ENCODE measurements at regions not wholly inside any gene's neighbourhood (a gene's known extent, or its start where the extent isn't known, plus 50 kb on each side); places are given as distances from the start of the nearest gene placed in this dataset.
A peak's percentile ranks its signal among the peaks of the same experiment; 100 is the strongest.

DNA sequence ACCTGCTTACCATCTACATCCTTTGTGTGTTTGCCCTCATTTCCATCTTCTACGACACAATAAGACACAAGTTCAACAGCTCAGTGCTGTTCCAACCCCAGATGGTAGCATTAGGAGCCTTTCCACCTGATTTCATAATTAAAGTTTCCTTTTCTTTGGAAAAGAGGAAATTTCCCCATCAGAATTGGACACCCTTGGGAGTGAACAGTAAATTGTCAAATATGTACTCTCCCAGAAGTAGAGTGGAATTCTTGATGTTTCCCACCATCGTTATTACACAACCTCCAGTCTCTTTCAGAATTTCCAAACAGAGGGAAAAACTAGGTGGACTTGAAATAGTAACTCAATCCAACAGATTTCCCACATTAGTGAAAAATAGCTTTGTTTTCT lies 337.6 kb upstream of the OR4E1 start:
- DNase-seq = no peak

- no peak for DNase-seq
Observed at GRCh38 chr14:22010545-22011252, 337.1 kb upstream of the OR4E1 start.

- DNase-seq = no peak
Observed at GRCh38 chr14:22008766-22009165, 335.1 kb upstream of the OR4E1 start.

DNA sequence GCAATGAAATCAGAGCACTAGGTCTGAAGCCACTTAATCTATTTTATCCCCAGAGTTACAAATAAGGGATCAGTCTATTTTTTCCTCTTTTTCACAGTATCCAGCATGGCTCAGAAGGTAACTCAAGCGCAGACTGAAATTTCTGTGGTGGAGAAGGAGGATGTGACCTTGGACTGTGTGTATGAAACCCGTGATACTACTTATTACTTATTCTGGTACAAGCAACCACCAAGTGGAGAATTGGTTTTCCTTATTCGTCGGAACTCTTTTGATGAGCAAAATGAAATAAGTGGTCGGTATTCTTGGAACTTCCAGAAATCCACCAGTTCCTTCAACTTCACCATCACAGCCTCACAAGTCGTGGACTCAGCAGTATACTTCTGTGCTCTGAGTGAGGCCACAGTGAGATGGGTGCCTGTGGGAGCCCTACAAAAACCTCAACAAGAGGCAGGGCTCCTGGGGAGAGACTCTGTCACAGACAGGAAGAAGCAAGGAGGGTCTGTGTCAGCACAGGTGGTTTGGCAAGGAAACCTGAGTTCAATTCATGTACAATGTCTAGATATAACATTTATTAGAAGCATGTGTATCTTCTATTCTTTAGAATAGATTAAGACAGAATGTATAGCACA lies 334.3 kb upstream of the OR4E1 start:
- no peak for DNase-seq

GRCh38 chr14:22007363-22007762 lies 333.7 kb upstream of the OR4E1 start:
- DNase-seq = no peak

GRCh38 chr14:22003461-22003860 lies 329.8 kb upstream of the OR4E1 start:
- DNase-seq = no peak

- DNase-seq = peak; percentile 46
Observed at GRCh38 chr14:22002860-22003284, 329.3 kb upstream of the OR4E1 start.

DNA sequence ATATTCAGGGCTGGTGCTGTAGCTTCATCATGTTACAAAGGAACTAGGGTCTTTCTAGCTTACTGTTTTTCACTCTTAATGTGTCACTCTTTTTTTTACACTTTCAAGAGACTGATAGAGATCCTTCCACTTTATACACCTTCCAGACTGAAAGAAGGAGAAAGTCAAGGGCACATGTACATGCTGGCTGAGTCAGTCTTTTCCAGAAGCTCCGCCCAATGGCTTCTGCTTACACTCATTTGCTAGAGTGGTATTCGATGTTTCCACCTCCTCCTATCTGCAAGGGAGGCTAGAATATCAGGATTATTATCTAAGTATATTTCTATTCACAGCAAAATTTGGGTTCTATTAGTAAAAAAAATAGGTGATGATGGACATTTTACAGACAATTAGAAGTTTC lies 325.8 kb upstream of the OR4E1 start:
- DNase-seq = peak; percentile 11

DNA sequence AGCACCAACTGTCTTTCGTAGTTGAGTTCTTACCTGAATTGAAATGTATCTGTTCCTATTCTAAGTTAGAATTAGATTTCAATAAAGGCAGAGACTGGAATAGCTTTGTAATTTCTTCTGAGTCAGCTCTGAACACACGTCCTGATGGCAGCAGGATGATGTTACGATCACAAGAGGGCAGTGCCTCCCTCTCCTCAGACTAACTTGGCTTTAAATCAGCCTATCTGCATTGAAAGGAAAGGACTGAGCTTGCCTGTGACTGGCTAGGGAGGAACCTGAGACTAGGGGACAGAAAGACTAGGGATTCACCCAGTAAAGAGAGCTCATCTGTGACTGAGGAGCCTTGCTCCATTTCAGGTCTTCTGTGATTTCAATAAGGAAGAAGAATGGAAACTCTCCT lies 323.7 kb upstream of the OR4E1 start:
- peak; percentile 4 for DNase-seq

- DNase-seq = no peak
Observed at GRCh38 chr14:21995332-21995731, 321.7 kb upstream of the OR4E1 start.

GRCh38 chr14:21993837-21994236 lies 320.2 kb upstream of the OR4E1 start:
- DNase-seq = no peak

DNA sequence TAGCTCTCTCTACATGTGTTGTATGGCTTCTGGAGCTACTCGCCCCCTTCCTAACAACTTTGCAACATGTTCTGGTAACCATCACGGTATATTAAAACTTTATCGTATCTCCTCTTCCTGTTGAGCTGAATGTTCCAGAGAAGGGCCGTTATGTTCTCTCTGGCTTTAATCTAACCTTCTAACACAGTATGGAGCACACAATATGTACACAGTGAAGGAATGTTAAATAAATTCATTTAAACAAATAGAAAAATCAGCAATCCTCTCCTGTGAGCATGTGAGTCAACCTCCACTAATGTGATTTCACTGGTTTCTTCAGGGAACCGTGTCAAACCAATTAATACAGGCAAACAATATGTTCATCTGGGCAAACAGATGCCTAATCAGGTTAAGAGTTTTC lies 319.5 kb upstream of the OR4E1 start:
- no peak for DNase-seq

GRCh38 chr14:21991130-21991529 lies 317.5 kb upstream of the OR4E1 start:
- DNase-seq = no peak

DNA sequence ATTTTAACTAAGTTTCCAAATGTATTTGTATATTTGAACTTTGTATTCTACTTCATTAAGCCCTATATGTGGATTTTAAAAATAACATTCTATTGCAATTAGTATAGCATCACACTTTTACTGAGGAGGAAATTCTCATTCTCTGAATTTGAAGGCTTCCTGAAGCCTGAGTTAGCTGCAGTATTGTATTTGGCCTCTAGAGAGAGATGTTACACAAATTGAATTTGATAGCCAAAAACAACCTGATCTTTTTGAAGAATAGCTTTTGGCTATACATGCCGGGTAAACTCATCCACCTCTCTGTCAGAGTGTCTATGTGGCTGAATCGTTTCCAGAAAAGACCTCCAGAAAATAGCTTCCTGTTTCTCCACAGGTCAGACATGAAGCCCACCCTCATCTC lies 316.5 kb upstream of the OR4E1 start:
- no peak for DNase-seq

GRCh38 chr14:21989090-21989489 lies 315.5 kb upstream of the OR4E1 start:
- DNase-seq = no peak

- DNase-seq = no peak
Observed at GRCh38 chr14:21988413-21988812, 314.8 kb upstream of the OR4E1 start.

DNA sequence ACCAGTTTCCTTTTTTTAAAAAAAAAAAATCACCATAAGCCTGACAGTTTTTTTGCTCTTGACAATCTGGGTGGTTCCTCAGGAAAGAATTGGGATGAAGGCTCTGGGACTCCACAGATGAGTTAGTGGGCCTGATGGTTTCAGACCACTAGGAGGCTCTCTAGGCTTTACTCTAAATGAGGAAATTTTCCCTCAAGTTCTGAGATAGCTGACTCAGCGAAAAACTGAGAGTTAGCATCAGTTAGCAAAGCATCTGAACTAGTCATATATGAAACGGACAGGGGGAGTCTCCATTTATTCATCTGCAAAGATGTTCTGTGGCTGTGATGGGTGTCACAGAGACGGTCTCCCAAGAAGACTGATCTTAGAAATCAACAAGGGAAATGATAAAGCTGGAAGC lies 314.3 kb upstream of the OR4E1 start:
- DNase-seq = no peak

GRCh38 chr14:21985081-21985480 lies 311.5 kb upstream of the OR4E1 start:
- DNase-seq = no peak

GRCh38 chr14:21978999-21979314 lies 305.3 kb upstream of the OR4E1 start:
- no peak for DNase-seq

- peak; percentile 48 for DNase-seq
Observed at GRCh38 chr14:21978184-21978998, 304.8 kb upstream of the OR4E1 start.

DNA sequence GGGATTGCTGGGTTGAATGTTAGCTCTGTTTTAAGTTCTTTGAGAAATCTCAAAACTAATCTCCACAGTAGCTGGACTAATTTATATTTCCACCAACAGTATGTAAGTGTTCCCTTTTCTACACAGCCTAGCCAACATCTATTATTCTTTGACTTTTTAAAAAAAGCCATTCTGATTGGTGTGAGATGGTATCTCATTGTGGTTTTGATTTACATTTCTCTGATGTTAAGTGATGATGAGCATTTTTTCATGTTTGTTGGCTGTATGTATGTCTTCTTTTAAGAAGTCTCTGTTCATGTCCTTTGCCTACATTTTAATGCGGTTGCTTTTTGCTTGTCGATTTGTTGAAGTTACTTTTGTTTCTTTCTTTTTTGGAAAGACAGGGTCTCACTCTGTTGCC lies 301.1 kb upstream of the OR4E1 start:
- no peak for DNase-seq

- DNase-seq = peak; percentile 9
Observed at GRCh38 chr14:21965042-21965441, 291.4 kb upstream of the OR4E1 start.

DNA sequence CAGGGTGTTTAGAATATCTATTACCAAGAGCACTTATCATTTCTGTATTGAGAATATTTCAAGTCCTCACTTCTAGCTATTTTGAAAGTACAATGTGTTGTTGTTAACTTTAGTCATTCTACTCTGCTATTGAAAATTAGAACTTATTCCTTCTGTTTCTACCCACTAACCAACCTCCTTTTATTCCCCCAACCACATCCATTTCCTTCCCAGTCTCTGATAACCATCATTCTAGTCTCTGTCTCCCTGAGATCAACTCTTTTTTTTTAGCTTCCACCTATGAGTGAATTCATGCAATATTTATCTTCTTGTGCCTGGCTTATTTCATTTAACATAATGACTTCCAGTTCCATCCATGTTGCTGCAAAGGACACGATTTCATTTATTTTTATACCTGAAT lies 290.6 kb upstream of the OR4E1 start:
- no peak for DNase-seq

GRCh38 chr14:21960636-21961035 lies 287.0 kb upstream of the OR4E1 start:
- DNase-seq = no peak
